Neural cell (in vitro differentiated cells): ENCODE measurements at regions not wholly inside any gene's neighbourhood (a gene's known extent, or its start where the extent isn't known, plus 50 kb on each side); places are given as distances from the start of the nearest gene placed in this dataset.

Source experiments
- H2AFZ ChIP-seq: fragments of 200-600, 300-800 bp; sonication (generic), shearing (Covaris generic); 2 replicates; pipeline ENCODE4 v1.6.0; 2014; ENCODE audit warnings: low read depth, mild to moderate bottlenecking, antibody characterized with exemption, low read length, moderate library complexity
- H3F3A ChIP-seq: fragments of 200-600 bp; shearing (Covaris generic); 2 replicates; pipeline ENCODE4 v1.6.1; 2016; ENCODE audit warnings: mild to moderate bottlenecking, moderate library complexity, mixed read lengths, antibody characterized with exemption, low read length; ENCODE audit not compliant: insufficient read depth, poor library complexity, severe bottlenecking
- H3K27ac ChIP-seq: fragments of 200-600, 300-800 bp; sonication (generic), shearing (Covaris generic); 2 replicates; pipeline ENCODE4 v1.5.1; 2014; ENCODE audit warnings: mild to moderate bottlenecking, low read length, moderate library complexity
- H3K27me3 ChIP-seq: fragments of 300-800, 200-600 bp; sonication (generic), shearing (Covaris generic); 2 replicates; pipeline ENCODE4 v1.6.0; 2014; ENCODE audit warnings: mild to moderate bottlenecking, low read depth, low read length, moderate library complexity; ENCODE audit not compliant: insufficient read depth
- H3K36me3 ChIP-seq: fragments of 300-800, 200-600 bp; sonication (generic), shearing (Covaris generic); 2 replicates; pipeline ENCODE4 v1.5.1; 2014; ENCODE audit warnings: mild to moderate bottlenecking, antibody characterized with exemption, low read length, moderate library complexity; ENCODE audit not compliant: insufficient read depth
- H3K4me2 ChIP-seq: fragments of 300-800, 200-600 bp; sonication (generic), shearing (Covaris generic); 2 replicates; pipeline ENCODE4 v1.6.0; 2014; ENCODE audit warnings: mild to moderate bottlenecking, low read length
- H3K4me3 ChIP-seq: fragments of 300-800, 200-600 bp; sonication (generic), shearing (Covaris generic); 2 replicates; pipeline ENCODE4 v1.5.1; 2014; ENCODE audit warnings: mild to moderate bottlenecking, low read length, moderate library complexity
- H3K79me2 ChIP-seq: fragments of 200-600 bp; shearing (Covaris generic); replicated peaks from 2 replicates; pipeline ENCODE4 v1.6.0; 2014; ENCODE audit warnings: mild to moderate bottlenecking, low read length, moderate library complexity; ENCODE audit not compliant: insufficient read depth
- H3K9ac ChIP-seq: fragments of 300-800, 200-600 bp; sonication (generic), shearing (Covaris generic); 2 replicates; pipeline ENCODE4 v1.6.1; 2016; ENCODE audit warnings: mild to moderate bottlenecking, low read length, mixed read lengths
- H3K9me2 ChIP-seq: fragments of 200-600 bp; shearing (Covaris generic); 2 replicates; pipeline ENCODE4 v1.6.1; 2016; ENCODE audit warnings: mild to moderate bottlenecking, low read length, mixed read lengths; ENCODE audit not compliant: insufficient read depth
- H3K9me3 ChIP-seq: fragments of 200-600, 300-800 bp; sonication (generic), shearing (Covaris generic); 2 replicates; pipeline ENCODE4 v1.6.1; 2016; ENCODE audit warnings: mild to moderate bottlenecking, mixed run types, low read length, moderate library complexity, mixed read lengths
- H4K20me1 ChIP-seq: fragments of 200-600 bp; shearing (Covaris generic); 2 replicates; pipeline ENCODE4 v1.6.1; 2016; ENCODE audit warnings: mild to moderate bottlenecking, mixed run types; ENCODE audit not compliant: insufficient read depth
- EP300 ChIP-seq: fragments of 450-650 bp; conservative IDR thresholded peaks from 2 replicates; pipeline ENCODE4 v1.6.1; 2014; ENCODE audit warnings: antibody characterized with exemption, mild to moderate bottlenecking, moderate library complexity; ENCODE audit not compliant: poor library complexity, severe bottlenecking
- EZH2 ChIP-seq: fragments of 200-600, 300-800 bp; shearing (Covaris generic), sonication (generic); IDR thresholded peaks from 2 replicates; pipeline ENCODE4 v1.6.1; 2014; ENCODE audit warnings: antibody characterized with exemption, low read length, borderline replicate concordance, mild to moderate bottlenecking; ENCODE audit not compliant: insufficient read depth, poor library complexity, severe bottlenecking
- MXI1 ChIP-seq: fragments of 450-650 bp; conservative IDR thresholded peaks from 2 replicates; pipeline ENCODE4 v1.6.1; 2014; ENCODE audit warnings: antibody characterized with exemption, mild to moderate bottlenecking; ENCODE audit not compliant: poor library complexity, severe bottlenecking
- POLR2AphosphoS5 ChIP-seq: IDR thresholded peaks from 2 replicates; pipeline ENCODE4 v1.6.1; 2012
- RAD21 ChIP-seq: fragments of 450-650 bp; conservative IDR thresholded peaks from 2 replicates; pipeline ENCODE4 v1.6.1; 2014; ENCODE audit warnings: antibody characterized with exemption, mild to moderate bottlenecking, moderate library complexity
- SMC3 ChIP-seq: fragments of 450-650 bp; conservative IDR thresholded peaks from 2 replicates; pipeline ENCODE4 v1.6.1; 2014; ENCODE audit warnings: antibody characterized with exemption, mild to moderate bottlenecking, moderate library complexity; ENCODE audit not compliant: poor library complexity
- TAF1 ChIP-seq: IDR thresholded peaks from 2 replicates; pipeline ENCODE4 v1.6.1; 2012; ENCODE audit warnings: low read depth
- TF ChIP-seq, protein P1 (sequence below): IDR thresholded peaks from 2 replicates; pipeline ENCODE4 v1.6.1; 2012; ENCODE audit warnings: borderline replicate concordance
- TF ChIP-seq, protein P2 (sequence below): fragments of 450-650 bp; IDR thresholded peaks from 2 replicates; pipeline ENCODE4 v1.5.1; 2014; ENCODE audit warnings: antibody characterized with exemption, mild to moderate bottlenecking, moderate library complexity; ENCODE audit not compliant: poor library complexity, severe bottlenecking

DNA sequence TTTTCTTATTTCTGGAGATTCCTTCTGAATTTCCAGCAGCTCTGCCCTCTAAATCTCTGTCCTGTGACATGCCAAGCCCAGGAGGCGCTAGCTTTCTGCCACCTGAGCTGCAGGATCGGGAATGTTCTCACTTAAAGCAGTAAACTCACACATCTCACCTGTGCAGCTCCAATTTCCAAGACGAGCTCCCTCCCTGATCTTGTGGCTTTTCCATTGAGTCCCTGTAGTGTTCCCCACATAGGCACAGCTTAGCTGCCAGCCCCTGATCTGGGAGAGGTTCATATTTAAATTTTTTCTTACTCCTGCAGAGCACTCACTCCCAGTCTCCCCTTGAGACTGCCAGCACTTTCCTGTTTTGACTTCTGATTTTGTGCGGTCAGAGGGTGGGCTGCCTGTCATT lies 479.3 kb downstream of the GLRX3 start:
- Histone ChIP-seq H3K9me2 (no peaks in the 10 kb centered on the region), H3K36me3 (no peaks in the 10 kb centered on the region), H3F3A (no peaks in the 10 kb centered on the region), H3K9ac (no peak overlapping the region), H3K27me3 (no peaks in the 10 kb centered on the region), H3K27ac (no peak overlapping the region), H3K79me2 (no peaks in the 10 kb centered on the region), H3K9me3 (no peaks in the 10 kb centered on the region), H4K20me1 (no peaks in the 10 kb centered on the region), H3K4me3 (no peak overlapping the region), H3K4me2 (no peak overlapping the region), H2AFZ (no peak overlapping the region)
- TF ChIP-seq EP300 (no peak), MXI1 (no peak), TAF1 (no peak), SMC3 (no peak), EZH2 (no peak), RAD21 (no peak), POLR2AphosphoS5 (no peak)
- TF ChIP-seq, protein P1, sequence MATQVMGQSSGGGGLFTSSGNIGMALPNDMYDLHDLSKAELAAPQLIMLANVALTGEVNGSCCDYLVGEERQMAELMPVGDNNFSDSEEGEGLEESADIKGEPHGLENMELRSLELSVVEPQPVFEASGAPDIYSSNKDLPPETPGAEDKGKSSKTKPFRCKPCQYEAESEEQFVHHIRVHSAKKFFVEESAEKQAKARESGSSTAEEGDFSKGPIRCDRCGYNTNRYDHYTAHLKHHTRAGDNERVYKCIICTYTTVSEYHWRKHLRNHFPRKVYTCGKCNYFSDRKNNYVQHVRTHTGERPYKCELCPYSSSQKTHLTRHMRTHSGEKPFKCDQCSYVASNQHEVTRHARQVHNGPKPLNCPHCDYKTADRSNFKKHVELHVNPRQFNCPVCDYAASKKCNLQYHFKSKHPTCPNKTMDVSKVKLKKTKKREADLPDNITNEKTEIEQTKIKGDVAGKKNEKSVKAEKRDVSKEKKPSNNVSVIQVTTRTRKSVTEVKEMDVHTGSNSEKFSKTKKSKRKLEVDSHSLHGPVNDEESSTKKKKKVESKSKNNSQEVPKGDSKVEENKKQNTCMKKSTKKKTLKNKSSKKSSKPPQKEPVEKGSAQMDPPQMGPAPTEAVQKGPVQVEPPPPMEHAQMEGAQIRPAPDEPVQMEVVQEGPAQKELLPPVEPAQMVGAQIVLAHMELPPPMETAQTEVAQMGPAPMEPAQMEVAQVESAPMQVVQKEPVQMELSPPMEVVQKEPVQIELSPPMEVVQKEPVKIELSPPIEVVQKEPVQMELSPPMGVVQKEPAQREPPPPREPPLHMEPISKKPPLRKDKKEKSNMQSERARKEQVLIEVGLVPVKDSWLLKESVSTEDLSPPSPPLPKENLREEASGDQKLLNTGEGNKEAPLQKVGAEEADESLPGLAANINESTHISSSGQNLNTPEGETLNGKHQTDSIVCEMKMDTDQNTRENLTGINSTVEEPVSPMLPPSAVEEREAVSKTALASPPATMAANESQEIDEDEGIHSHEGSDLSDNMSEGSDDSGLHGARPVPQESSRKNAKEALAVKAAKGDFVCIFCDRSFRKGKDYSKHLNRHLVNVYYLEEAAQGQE, result no peak
- TF ChIP-seq, protein P2, sequence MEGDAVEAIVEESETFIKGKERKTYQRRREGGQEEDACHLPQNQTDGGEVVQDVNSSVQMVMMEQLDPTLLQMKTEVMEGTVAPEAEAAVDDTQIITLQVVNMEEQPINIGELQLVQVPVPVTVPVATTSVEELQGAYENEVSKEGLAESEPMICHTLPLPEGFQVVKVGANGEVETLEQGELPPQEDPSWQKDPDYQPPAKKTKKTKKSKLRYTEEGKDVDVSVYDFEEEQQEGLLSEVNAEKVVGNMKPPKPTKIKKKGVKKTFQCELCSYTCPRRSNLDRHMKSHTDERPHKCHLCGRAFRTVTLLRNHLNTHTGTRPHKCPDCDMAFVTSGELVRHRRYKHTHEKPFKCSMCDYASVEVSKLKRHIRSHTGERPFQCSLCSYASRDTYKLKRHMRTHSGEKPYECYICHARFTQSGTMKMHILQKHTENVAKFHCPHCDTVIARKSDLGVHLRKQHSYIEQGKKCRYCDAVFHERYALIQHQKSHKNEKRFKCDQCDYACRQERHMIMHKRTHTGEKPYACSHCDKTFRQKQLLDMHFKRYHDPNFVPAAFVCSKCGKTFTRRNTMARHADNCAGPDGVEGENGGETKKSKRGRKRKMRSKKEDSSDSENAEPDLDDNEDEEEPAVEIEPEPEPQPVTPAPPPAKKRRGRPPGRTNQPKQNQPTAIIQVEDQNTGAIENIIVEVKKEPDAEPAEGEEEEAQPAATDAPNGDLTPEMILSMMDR, result no peak

DNA sequence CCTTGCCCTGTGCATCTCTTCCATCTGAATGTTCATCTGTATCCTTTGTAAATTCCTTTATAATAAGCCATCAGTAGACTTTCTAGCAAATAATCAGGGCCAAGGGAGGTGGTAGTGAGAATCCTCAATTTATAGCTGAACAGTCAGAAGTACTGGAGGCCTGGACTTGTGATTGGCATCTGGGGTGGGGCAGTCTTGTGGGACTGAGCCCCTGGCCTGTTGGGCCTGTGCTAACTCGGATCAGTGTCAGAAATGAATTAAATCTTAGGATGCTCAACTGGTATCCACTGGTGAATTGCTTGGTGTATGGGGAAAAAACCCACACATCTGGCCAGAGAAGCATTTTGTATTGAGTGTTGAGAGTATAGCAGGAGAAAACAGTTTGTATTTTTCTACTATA lies 481.8 kb downstream of the GLRX3 start:
- Histone ChIP-seq H3F3A (no peaks in the 10 kb centered on the region), H3K9me3 (no peaks in the 10 kb centered on the region), H3K9me2 (no peaks in the 10 kb centered on the region), H3K9ac (no peak overlapping the region), H3K4me3 (no peak overlapping the region), H2AFZ (no peak overlapping the region), H3K79me2 (no peaks in the 10 kb centered on the region), H3K27me3 (no peaks in the 10 kb centered on the region), H3K4me2 (no peak overlapping the region), H3K27ac (no peak overlapping the region), H4K20me1 (no peaks in the 10 kb centered on the region), H3K36me3 (no peaks in the 10 kb centered on the region)
- TF ChIP-seq SMC3 (no peak), POLR2AphosphoS5 (no peak), EP300 (no peak), MXI1 (no peak), RAD21 (no peak), EZH2 (no peak), TAF1 (no peak)
- TF ChIP-seq, protein P2, result no peak
- TF ChIP-seq, protein P1, result no peak
